ENCODE measurements at regions not wholly inside any gene's neighbourhood (a gene's known extent, or its start where the extent isn't known, plus 50 kb on each side); places are given as distances from the start of the nearest gene placed in this dataset.
"Not testable (repeated sequence)": the region's sequence is repeated elsewhere in the genome, so short reads cannot be mapped to it uniquely, and the experiment has no call there.

- no peak for DNase-seq
These were observed 130.0 kb downstream of the EHF start for GRCh38 chr11:34750692-34751405.

- no peak for DNase-seq
These were observed 129.1 kb downstream of the EHF start for GRCh38 chr11:34749666-34750659.

- DNase-seq, result no peak
These were observed 127.1 kb downstream of the EHF start for GRCh38 chr11:34748036-34748435.

GRCh38 chr11:34747251-34747650 lies 126.4 kb downstream of the EHF start:
- DNase-seq, result no peak

GRCh38 chr11:34745195-34745594 lies 124.3 kb downstream of the EHF start:
- no peak for DNase-seq

GRCh38 chr11:34744511-34744910 lies 123.6 kb downstream of the EHF start:
- no peak for DNase-seq

- no peak for DNase-seq
These were observed 117.3 kb downstream of the EHF start for GRCh38 chr11:34738237-34738636.

GRCh38 chr11:34732831-34733230 lies 111.9 kb downstream of the EHF start:
- no peak for DNase-seq

- DNase-seq, result no peak
These were observed 110.7 kb downstream of the EHF start for GRCh38 chr11:34731603-34732002.

- no peak for DNase-seq
These were observed 109.8 kb downstream of the EHF start for GRCh38 chr11:34730544-34731295.

GRCh38 chr11:34728609-34729008 lies 107.7 kb downstream of the EHF start:
- DNase-seq, result no peak

- no peak for DNase-seq
These were observed 106.4 kb downstream of the EHF start for GRCh38 chr11:34727228-34727737.

GRCh38 chr11:34724973-34725372 lies 104.1 kb downstream of the EHF start:
- DNase-seq, result no peak

- DNase-seq, result no peak
These were observed 100.8 kb downstream of the EHF start for GRCh38 chr11:34721646-34722045.

- no peak for DNase-seq
These were observed 98.5 kb downstream of the EHF start for GRCh38 chr11:34719303-34719848.

- DNase-seq, result not testable (repeated sequence)
These were observed 92.7 kb downstream of the EHF start for GRCh38 chr11:34713631-34714030.

All from suppressor macrophage (primary cell).